RPMI8226 (cell line): ENCODE measurements at regions not wholly inside any gene's neighbourhood (a gene's known extent, or its start where the extent isn't known, plus 50 kb on each side); places are given as distances from the start of the nearest gene placed in this dataset.
A peak's percentile ranks its signal among the peaks of the same experiment; 100 is the strongest.

ENCODE experiments used
- DNase-seq: peaks from one replicate; pipeline ENCODE4 v3.0.0-alpha.2; 2015

DNA sequence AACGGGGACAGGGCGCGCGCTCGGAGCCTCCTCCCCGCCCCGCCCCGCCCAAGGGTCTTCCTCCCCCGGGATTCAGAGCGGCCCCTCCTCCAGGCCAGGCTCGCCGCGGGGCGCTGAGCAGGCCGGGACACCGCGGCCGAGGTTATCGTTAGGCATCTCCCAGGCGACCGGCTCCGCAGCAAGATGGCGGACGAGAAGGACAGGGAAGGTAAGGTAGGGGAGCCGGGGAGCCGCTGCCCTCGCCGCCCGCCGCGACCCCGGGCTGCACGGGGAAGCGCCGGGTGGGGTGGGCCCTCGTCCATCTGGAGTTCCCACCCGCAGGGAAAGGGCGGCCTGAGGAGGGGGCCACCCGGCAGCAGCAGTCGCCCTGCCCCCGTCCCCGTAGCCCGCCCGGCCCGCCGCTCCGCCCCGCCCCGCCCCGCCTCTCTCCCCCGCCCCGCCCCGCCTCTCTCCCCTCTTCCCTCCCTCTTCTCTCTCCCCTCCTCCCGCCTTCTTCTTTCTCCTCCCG lies 105.9 kb upstream of the HNRNPU start:
- DNase-seq = peak; percentile 86

DNA sequence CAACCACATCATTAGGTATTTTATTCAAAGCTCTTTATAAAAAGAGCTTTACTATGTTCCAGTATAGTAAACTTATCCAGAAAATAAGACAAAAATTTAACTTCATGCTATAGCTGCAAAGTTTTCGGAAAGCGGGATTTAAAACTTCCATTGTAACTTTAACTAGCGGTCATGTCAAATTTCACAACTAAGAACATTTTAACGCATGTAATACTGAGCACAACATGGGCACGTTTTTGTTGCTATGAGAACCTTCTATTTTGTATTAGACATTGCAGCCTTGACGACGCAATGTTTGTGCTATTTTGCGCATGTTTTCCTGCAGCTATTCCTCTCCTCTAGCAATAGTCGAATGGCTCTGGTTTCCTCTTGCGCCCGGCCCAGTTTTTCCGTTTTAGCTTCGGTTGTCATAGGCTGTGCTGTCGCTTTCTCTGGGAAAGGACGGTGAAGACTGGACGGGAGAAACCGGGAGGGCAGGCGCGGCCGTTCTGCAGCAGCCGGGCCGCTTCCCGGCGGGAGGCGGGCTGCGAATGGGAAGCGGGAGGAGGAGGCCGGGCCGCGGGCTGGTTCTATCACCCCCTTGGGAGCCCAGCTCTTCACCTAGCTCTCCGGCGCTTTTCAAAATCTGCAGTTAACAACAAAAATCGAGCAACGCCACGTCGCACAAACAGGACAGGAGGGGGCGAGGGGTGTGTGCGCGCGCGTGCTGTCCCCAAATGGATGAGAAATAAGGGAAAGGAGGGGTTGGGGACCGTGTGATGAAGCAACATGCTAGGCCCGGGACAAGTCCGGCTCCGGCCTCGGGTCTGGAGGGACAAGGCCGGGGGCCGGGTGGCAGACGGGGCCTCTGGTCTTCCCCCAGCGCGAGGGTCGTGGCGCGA lies 105.3 kb upstream of the HNRNPU start:
- DNase-seq = peak; percentile 76

DNA sequence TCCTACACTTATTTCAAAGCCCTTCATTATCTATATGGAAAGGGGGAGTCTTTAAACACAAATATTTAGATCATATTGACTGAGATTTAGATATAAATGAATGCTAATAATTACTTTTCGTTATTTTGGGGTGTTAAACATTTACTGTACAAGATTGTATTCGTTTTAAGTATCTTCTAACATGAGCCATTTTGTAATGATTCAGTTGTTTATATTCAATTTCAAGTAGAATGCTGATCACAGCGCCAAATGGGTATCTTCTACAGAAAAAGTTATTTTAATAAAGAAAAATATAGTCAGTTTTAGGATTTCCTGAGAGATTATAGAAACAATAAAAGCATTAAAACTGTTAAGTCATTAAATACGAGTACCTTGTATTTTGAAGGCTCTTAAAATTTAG lies 104.5 kb upstream of the HNRNPU start:
- DNase-seq = no peak

DNA sequence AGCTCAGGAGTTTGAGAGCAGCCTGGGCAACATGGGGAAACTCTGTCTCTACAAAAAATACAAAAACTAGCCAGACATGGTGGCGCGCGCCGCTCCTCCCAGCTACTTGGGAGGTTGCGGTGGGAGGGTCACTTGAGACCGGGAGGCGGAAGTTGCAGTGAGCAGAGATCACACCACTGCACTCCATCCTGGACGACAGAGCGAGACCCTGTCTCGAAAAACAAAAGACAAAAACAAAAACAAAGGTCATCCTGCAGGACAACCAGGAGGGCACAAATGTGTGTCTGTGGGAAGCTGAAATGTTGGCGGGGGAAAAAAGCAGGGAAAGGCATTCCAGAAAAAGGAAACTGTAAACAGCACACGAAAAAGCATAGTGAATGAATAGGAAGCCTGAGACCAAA lies 104.1 kb upstream of the HNRNPU start:
- DNase-seq = no peak

DNA sequence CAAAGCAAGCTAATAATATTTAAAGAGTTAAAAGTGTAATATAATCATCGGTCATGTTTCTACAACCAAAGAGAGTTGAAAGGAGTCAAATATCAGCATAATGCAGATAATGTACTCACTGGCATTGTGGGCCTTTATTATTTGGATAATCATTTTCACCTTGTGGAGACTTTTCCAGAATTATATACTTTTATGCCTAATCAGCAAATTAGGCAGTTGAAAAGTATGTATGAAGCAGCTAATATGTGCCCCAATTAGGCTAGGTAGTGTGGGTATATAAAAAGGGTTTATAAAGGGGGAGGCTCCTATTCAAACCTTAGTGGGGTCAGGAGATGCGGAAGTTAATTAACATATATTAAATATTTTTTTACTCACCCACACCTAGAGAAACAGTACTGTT lies 102.8 kb upstream of the HNRNPU start:
- no peak for DNase-seq

DNA sequence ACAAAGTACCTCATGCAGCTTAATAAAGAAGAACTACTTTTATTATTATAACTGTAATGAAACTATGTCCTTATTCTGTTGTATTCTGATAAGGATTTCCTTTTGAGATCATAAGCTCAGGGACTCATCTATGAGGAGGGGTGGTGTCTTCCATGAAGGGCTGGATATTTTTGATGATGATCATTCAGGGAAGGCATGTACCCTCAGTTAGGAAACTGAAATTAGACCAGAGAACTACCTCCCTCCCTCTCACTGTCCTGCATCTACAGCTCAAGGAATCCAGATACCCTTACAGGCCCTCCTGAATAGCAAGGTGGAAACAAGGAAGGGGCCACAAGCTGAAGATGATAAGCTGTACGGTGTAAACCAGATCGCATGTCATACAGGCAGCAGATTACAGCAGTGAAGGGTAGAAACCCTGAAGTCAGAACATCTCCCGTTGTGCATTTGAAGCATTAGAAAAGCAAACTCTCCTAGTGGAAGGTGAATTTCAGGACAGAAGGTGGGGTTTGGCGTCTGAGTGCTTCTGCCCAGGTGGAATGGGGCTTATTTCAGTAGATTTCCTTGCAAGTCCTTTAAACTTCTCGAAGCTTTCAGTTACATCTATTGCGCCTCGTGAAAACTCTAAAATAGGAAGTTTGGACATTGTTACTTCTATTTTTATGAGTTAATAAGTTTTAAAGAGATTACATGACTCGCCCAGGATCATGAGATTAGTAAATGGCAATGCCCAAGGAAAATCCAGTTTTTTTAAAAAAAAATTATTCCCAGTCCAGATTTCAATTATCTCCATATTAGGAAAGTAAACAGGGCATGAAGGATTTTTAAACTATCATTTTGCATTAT lies 101.1 kb upstream of the HNRNPU start:
- no peak for DNase-seq

DNA sequence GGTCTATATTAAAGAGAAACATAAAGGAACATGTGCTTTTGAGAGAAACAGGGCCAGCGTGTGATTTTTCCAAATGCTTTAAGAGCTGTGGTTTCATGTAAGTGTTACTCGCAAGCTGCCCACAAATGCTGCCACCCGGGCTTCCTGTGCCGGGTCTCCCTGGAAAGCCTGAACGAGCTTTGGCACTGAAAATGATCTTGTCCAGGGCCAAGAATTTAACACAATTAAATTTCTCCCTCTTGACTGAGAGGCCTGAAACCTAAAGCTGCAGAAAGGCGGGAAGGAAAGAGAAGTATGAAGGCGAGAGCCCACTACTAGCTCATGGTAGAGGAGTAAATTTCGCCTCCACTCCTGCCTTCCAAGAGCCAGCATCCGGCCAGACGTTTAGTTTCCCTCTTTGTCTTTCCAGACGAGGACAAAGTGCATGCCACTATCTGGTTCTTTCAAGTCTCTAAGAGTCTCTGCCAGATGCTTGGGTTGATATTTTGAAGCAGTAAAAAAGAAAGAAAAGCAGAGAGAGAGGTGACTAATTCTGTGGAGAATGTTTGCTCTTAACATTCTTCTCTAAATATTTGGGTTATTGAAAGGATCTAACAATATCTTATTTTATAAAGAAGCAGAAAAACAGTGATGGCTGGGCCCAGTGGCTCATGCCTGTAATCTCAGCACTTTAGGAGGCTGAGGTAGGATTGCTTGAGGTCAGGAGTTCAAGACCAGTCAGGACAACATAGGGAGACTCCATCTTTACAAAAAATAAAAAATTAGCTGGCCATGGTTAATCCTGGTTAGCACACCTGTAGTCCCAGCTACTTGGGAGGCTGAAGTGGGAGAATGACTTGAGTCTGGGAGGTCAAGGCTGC lies 100.0 kb upstream of the HNRNPU start:
- DNase-seq = no peak

DNA sequence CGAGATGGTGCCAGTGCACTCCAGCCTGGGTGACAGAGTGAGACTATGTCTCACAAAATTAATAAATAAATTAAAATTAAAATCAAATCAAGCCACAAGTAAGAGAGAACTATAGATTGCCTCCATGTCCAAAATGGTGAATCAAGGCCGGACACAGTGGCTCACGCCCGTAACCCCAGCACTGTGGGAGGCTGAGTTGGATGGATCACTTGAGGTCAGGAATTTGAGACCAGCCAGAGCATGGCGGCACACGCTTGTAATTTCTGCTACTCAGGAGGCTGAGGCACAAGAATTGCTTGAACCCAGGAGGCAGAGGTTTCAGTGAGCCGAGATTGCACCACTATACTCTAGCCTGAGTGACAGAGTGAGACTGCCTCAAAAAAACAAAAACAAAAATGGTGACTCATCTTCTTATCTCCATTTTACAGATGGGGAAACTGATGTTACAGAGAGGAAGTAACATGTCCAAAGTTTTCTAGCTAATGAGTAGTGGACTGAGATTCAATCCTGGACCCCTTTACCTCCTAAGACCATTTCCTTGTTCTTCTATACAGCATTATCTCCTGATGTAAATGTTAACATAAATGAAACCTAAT lies 99.0 kb upstream of the HNRNPU start:
- DNase-seq = no peak

DNA sequence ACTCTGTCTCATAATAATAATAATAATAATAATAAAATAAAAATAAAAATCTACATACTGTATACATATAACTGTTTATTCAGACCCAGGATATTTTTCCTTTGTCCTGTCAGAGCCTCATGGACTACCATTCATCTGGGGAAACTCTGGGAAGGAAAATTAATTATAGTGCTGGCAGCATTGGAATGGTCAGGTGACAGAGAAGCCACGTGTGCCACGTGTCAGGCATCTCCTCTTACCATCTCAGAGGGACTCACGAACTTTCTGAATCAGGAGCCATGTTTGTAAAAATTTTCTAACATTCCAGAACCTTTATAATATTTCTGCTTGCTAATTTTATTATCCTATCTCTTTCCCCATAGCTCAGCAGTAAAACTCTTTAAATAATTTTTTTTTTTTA lies 97.8 kb upstream of the HNRNPU start:
- DNase-seq = no peak

DNA sequence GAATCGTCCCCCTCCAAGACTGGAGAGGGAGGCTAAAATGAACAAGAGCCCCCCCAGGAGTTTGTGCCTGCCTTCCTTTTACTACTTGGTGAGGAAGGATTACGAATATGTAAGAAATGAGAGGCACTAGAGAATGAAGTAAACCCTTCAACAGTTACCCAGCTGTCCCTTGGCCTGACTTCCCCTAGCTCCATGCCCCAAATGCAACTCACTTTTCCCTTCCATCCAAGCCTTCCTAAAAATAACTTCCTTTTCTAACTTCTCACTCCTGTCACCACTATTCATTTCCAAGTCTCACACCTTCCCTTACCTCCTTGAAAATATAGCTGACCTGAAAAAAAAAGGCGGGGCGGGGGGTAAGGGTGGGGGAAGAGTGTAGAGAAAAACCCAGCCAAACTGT lies 96.6 kb upstream of the HNRNPU start:
- DNase-seq = no peak

DNA sequence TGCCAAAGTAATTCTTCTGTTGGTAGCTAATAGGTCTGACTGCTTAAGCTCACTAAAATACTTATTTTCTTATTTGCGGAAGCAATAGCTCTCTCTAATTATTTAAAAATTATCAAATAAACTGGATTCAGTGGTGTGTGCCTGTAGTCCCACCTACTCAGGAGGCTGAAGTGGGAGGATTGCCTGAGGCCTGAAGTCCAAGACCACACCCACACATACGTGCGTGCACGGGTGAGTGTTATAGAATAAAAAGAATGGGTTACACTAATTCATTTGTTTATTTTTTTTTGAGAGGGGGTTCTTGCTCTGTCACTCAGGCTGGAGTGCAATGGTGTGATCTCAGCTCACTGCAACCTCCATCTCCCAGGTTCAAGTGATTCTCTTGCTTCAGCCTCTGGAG lies 94.2 kb upstream of the HNRNPU start:
- DNase-seq = no peak

DNA sequence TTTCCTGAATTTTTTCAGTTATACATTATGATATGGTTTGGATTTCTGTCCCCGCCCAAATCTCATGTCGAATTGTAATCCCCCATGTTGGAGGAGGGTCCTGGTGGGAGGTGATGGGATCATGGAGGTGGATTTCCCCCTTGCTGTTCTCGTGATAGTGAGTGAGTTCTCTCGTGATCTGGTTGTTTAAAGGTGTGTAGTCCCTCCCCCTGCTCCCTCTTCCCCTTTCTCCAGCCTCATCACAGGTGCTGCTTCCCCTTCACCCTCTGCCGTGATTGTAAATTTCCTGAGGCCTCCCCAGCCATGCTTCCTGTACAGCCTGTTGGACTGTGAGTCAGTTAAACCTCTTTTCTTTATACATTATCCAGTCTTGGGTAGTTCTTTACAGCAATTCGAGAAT lies 93.2 kb upstream of the HNRNPU start:
- DNase-seq = peak; percentile 40

DNA sequence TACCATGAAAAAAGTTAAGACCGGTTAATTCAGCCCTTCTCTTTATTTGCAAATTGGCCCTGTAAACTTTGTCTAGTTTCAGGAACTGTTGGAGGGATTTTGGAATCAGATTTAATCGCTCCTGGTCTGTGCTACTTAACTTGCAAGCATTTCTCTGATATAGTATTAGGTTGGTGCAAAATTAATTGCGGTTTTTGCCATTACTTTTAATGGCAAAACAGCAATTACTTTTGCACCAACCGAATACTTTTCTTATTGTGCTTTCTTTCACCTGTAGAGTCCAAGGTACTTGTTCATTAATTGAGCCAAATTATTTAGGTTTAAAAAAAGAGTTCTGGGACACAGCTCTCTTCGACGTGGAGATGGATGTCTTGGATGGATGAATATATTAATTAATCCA lies 92.8 kb upstream of the HNRNPU start:
- no peak for DNase-seq

DNA sequence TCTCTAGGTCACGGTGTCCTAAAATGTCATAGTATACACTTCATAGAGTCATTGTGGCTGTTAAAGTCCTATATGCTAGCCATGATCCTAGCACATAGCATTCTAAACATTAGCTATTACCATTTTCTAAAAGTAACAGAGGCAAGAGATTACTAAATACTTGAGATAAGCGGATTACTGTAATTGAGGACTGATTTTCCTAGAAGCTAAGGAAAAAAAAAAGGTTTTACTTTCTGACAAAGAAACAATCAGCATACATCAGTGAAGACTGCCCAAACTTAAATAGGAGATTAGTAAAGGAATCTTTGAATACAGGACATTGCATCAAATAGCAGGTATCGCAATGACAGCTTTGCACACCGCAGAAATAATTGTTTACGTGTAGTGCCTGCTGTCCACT lies 91.3 kb upstream of the HNRNPU start:
- DNase-seq = no peak

DNA sequence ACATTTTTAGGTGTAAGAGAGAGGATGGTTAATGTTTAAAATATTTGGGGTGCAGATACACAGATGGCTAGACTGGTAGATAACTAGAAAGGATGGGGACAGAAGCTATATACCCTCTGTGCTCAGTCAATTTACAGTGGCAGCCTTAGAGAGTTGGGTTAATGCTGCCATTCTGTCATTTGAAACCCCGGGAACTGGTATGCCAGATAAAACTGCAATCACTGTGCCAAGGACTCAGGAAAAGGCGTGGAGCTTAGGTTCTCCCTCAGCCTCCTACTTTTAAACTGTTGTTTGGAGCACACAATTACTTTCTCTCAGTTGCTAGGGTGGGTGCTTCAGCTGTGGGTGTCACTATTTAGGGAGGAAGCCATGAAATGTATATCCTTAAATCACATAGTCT lies 90.0 kb upstream of the HNRNPU start:
- no peak for DNase-seq

DNA sequence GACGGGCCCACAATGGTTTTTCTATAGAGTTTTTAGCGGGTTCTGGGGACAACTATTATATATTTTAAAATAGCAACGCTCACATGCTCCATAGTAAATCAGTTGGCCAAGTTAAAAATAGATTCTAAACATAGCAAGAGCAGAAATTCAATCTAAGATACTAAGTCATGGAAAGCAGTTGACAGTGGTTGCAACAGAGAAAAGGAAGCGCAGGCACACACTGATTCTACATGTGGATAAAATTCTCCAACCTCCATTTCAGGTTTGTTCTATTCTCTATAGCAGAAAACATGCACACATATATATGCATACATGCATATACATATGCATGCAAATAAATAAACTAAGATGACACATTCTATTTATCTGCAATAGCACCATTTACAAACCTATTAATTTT lies 89.6 kb upstream of the HNRNPU start:
- DNase-seq = no peak

DNA sequence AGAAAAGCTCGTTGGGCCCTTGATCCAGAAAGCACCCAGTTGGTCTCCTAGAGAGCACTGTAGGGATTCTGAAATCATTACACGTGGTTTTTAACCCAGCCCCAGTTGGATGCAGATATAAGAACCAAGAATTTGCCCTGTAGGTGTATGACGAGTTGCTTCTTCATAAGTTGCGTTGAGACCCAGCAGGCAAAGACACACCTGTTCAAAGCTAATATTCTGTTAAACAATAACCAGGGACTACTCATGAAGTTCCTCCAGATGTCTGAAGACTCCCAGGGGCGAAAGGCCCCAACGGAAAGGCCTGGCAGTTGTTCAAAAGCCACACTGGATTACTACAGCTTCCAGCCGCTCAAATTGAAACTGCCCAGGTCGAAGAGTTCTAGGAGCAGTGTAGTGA lies 88.6 kb upstream of the HNRNPU start:
- peak; percentile 82 for DNase-seq

DNA sequence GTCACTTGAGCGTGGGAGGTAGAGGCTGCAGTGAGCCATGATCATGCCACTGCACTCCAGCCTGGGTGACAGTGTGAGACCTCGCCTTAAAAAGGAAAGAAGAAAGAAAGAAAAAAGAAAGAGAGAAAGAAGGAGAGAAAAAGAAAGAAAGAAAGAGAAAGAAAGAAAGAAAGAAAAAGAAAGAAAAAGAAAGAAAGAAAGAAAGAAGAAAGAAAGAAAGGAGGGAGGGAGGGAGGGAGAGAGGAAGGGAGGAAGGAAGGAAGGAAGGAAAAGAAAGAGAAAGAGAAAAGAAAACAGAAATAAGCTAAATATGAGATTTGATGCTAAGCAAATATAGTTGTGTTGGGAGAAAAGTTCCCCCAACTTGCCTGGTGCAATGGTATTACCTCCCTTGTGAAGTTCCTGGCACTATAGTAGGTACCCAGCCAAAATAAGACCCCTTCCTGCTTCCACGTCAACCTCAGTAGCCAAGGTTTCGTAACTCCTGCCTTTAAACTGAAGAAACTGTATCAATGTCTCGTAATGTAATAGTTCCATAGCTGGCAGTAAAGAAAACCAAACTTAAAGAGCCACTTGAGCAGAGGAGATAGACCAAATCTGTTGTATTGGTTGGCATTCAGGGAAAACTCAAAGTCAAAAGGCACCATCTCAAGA lies 88.1 kb upstream of the HNRNPU start:
- no peak for DNase-seq

DNA sequence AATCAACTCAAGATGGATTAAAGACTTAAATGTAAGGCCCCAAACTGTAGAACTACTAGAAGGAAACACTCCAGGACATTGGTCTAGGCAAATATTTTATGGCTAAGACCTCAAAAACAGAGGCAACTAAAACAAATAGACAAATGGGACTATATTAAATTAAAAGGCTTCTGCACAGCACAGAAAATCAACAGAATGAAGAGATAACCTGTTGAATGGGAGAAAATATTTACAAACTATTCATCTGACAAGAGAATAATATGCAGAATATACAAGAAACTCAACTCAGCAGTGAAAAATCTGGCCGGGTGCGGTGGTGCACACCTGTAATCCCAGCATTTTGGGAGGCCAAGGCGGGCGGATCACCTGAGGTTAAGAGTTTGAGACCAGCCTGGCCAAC lies 84.1 kb upstream of the HNRNPU start:
- DNase-seq = no peak

DNA sequence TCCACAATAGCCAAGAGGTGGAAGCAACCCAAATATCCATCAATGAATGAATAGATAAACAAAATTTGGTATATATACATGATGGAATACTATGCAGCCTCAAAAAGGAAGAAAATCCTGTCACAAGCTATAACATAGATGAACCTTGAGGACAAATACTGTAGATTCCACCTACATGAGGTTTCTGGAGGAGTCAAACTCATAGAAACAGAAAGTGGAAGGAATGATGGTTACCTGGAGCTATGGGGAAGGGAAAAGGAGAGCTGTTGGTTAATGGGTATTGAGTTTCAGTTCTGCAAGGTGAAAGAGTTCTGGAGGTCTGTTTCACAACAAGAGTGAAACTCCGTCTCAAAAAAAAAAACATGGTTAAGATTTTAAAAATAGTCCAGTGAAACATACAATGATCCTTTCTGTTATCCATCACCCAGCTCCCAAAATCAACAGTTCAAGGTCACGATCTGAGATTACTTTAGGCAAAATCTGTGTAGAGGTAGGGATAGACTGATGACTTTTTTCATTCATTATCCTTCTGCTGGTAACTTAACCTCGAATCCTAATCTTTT lies 80.8 kb upstream of the HNRNPU start:
- peak; percentile 75 for DNase-seq

DNA sequence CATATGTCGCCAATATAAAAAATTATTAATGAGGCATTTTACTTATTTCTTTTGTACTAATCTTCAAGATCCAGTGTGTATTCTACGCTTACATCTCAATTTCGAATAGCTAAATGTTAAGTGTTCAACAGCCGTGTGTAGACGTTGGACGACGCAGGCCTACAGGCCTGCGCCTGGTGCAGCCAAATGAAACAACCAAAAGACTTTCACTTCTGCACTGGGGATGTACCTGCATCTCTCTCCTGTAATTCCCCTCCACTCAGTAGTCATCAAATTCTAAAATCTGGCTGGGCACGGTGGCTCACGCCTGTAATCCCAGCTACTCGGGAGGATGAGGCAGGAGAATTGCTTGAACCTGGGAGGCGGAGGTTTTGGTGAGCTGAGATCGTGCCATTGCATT lies 76.8 kb upstream of the HNRNPU start:
- DNase-seq = peak; percentile 32

DNA sequence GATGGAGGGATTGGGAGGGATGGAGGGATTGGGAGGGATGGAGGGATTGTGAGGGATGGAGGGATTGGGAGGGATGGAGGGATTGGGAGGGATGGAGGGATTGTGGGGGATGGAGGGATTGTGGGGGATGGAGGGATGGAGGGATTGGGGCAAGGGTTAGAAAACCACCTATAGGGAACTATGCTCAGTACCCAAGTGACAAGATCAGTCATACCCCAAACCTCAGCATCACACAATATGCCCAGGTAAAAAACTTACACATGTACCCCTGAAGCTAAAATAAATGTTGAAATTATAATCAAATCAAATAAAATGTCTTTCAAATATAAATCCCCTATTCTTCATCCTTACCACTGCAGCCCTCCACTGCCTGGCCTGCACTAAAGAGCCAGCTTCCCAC lies 72.8 kb upstream of the HNRNPU start:
- no peak for DNase-seq
